H9 (cell line): ENCODE measurements at regions not wholly inside any gene's neighbourhood (a gene's known extent, or its start where the extent isn't known, plus 50 kb on each side); places are given as distances from the start of the nearest gene placed in this dataset.

Experiments
- DNase-seq: peaks from one replicate; pipeline ENCODE4 v3.0.0-alpha.2; 2017
- H2AFZ ChIP-seq: one replicate; pipeline ENCODE4 v1.6.1; 2013; ENCODE audit warnings: mild to moderate bottlenecking, low read length, control low read depth, moderate library complexity
- H2AK5ac ChIP-seq: 2 replicates; pipeline ENCODE4 v1.6.1; 2013; ENCODE audit warnings: low read length, control low read depth, mixed read lengths; ENCODE audit not compliant: insufficient read length
- H2BK120ac ChIP-seq: one replicate; pipeline ENCODE4 v1.6.1; 2013; ENCODE audit warnings: low read depth, mild to moderate bottlenecking, low read length, control low read depth, inconsistent platforms; ENCODE audit not compliant: poor library complexity, severe bottlenecking
- H2BK12ac ChIP-seq: 2 replicates; pipeline ENCODE4 v1.6.1; 2013; ENCODE audit warnings: low read length, control low read depth, mixed read lengths, low read depth; ENCODE audit not compliant: insufficient read length
- H2BK15ac ChIP-seq: 2 replicates; pipeline ENCODE4 v1.6.1; 2013; ENCODE audit warnings: low read depth, low read length, control low read depth
- H2BK20ac ChIP-seq: one replicate; pipeline ENCODE4 v1.6.1; 2013; ENCODE audit warnings: low read depth, mild to moderate bottlenecking, low read length, control low read depth, inconsistent platforms; ENCODE audit not compliant: poor library complexity, severe bottlenecking
- H2BK5ac ChIP-seq: 2 replicates; pipeline ENCODE4 v1.6.1; 2013; ENCODE audit warnings: low read length, control low read depth, mixed read lengths; ENCODE audit not compliant: insufficient read length
- H3K14ac ChIP-seq: 2 replicates; pipeline ENCODE4 v1.6.1; 2013; ENCODE audit warnings: low read length, control low read depth; ENCODE audit not compliant: insufficient read depth
- H3K18ac ChIP-seq: 2 replicates; pipeline ENCODE4 v1.6.1; 2013; ENCODE audit warnings: low read depth, mild to moderate bottlenecking, mixed read lengths, low read length, control low read depth; ENCODE audit not compliant: insufficient read length
- H3K23ac ChIP-seq: 2 replicates; pipeline ENCODE4 v1.6.1; 2013; ENCODE audit warnings: low read length, control low read depth, mixed read lengths, low read depth; ENCODE audit not compliant: insufficient read length
- H3K23me2 ChIP-seq: 2 replicates; pipeline ENCODE4 v1.6.1; 2013; ENCODE audit warnings: low read depth, mild to moderate bottlenecking, mixed read lengths, low read length, control low read depth; ENCODE audit not compliant: insufficient read length, poor library complexity, severe bottlenecking
- H3K27ac ChIP-seq: 2 replicates; pipeline ENCODE4 v1.5.1; 2013; ENCODE audit warnings: low read length, control low read depth, mixed read lengths, low read depth; ENCODE audit not compliant: insufficient read length
- H3K27me3 ChIP-seq: 2 replicates; pipeline ENCODE4 v1.6.1; 2013; ENCODE audit warnings: low read length, control low read depth, inconsistent platforms; ENCODE audit not compliant: insufficient read depth
- H3K4ac ChIP-seq: 2 replicates; pipeline ENCODE4 v1.6.1; 2013; ENCODE audit warnings: low read depth, mild to moderate bottlenecking, control low read depth, inconsistent platforms, low read length, moderate library complexity
- H3K4me1 ChIP-seq: 2 replicates; pipeline ENCODE4 v1.6.1; 2013; ENCODE audit warnings: low read length, control low read depth, inconsistent platforms; ENCODE audit not compliant: insufficient read depth
- H3K4me2 ChIP-seq: 2 replicates; pipeline ENCODE4 v1.6.1; 2013; ENCODE audit warnings: low read length, control low read depth, mixed read lengths; ENCODE audit not compliant: insufficient read length, insufficient read depth
- H3K56ac ChIP-seq: 2 replicates; pipeline ENCODE4 v1.6.1; 2013; ENCODE audit warnings: low read depth, mild to moderate bottlenecking, mixed read lengths, low read length, control low read depth; ENCODE audit not compliant: insufficient read length
- H3K79me1 ChIP-seq: 2 replicates; pipeline ENCODE4 v1.6.1; 2013; ENCODE audit warnings: low read depth, mild to moderate bottlenecking, moderate library complexity, low read length, control low read depth, inconsistent platforms; ENCODE audit not compliant: insufficient read depth, poor library complexity, severe bottlenecking
- H3K79me2 ChIP-seq: 2 replicates; pipeline ENCODE4 v1.6.1; 2013; ENCODE audit warnings: low read length, control low read depth, inconsistent platforms; ENCODE audit not compliant: insufficient read depth
- H3K9ac ChIP-seq: 2 replicates; pipeline ENCODE4 v1.6.1; 2013; ENCODE audit warnings: low read length, control low read depth, mixed read lengths; ENCODE audit not compliant: insufficient read length; ENCODE audit errors: extremely low read depth
- H3K9me3 ChIP-seq: one replicate; pipeline ENCODE4 v1.6.1; 2013; ENCODE audit warnings: low read depth, low read length, inconsistent platforms; ENCODE audit not compliant: control insufficient read depth
- H3T11ph ChIP-seq: one replicate; pipeline ENCODE4 v1.6.1; 2013; ENCODE audit warnings: mild to moderate bottlenecking, low read length, control low read depth, inconsistent platforms
- H4K20me1 ChIP-seq: one replicate; pipeline ENCODE4 v1.6.1; 2013; ENCODE audit not compliant: control insufficient read depth, insufficient read length, insufficient read depth
- H4K5ac ChIP-seq: 2 replicates; pipeline ENCODE4 v1.6.1; 2013; ENCODE audit warnings: low read depth, mild to moderate bottlenecking, mixed read lengths, low read length, control low read depth; ENCODE audit not compliant: insufficient read length
- H4K8ac ChIP-seq: replicated peaks from 2 replicates; pipeline ENCODE4 v1.6.1; 2013; ENCODE audit warnings: low read length, control low read depth, mixed read lengths, low read depth; ENCODE audit not compliant: insufficient read length
- H4K91ac ChIP-seq: 2 replicates; pipeline ENCODE4 v1.6.1; 2013; ENCODE audit warnings: low read depth, mild to moderate bottlenecking, moderate library complexity, mixed read lengths, low read length, control low read depth; ENCODE audit not compliant: insufficient read length
- H3K27ac Mint-ChIP-seq, 3 experiments: 2 replicates in 2 of 3; 3 replicates in 1 of 3; pipeline ENCODE4 v1.8.0; 2020 to 2021; ENCODE audit warnings: mixed read lengths in 3 of 3, mild to moderate bottlenecking in 1 of 3, moderate library complexity in 1 of 3
- H3K27me3 Mint-ChIP-seq: 2 replicates; pipeline ENCODE4 v1.8.0; 2021; ENCODE audit warnings: low read depth, mild to moderate bottlenecking, moderate library complexity, mixed read lengths
- H3K36me3 Mint-ChIP-seq, 3 experiments: 2 replicates in 2 of 3; 3 replicates in 1 of 3; pipeline ENCODE4 v1.8.0; 2020 to 2021; ENCODE audit warnings: low read depth in 3 of 3, mixed read lengths in 3 of 3; ENCODE audit not compliant: insufficient read depth in 1 of 3
- H3K4me1 Mint-ChIP-seq, 2 experiments: 2 replicates each; pipeline ENCODE4 v1.8.0; 2020; ENCODE audit warnings: mixed read lengths in 2 of 2
- H3K4me3 Mint-ChIP-seq, 2 experiments: 2 replicates in 1 of 2; 3 replicates in 1 of 2; pipeline ENCODE4 v1.8.0; 2020 to 2021; ENCODE audit warnings: mild to moderate bottlenecking in 2 of 2, mixed read lengths in 2 of 2, moderate library complexity in 1 of 2
- H3K9me3 Mint-ChIP-seq, 2 experiments: 2 replicates in 1 of 2; 3 replicates in 1 of 2; pipeline ENCODE4 v1.8.0; 2020; ENCODE audit warnings: mild to moderate bottlenecking in 2 of 2, mixed read lengths in 2 of 2, moderate library complexity in 1 of 2
- WGBS: extraction: QIAGEN DNeasy Blood & Tissue Kit; methylation state at CpG from one replicate; pipeline ENCODE4 v1.1.7; 2013; ENCODE audit warnings: missing lambda C conversion rate, low lambda C conversion rate, mixed read lengths; ENCODE audit not compliant: insufficient read length; ENCODE audit errors: extremely low coverage; 5-methylcytosine and 5-hydroxymethylcytosine counted together
- TF ChIP-seq, protein P1 (sequence below): fragments of 200-600 bp; sonication (generic); conservative IDR thresholded peaks from 3 replicates; pipeline ENCODE4 v1.8.0; 2021; ENCODE audit warnings: antibody characterized with exemption, mild to moderate bottlenecking

DNA sequence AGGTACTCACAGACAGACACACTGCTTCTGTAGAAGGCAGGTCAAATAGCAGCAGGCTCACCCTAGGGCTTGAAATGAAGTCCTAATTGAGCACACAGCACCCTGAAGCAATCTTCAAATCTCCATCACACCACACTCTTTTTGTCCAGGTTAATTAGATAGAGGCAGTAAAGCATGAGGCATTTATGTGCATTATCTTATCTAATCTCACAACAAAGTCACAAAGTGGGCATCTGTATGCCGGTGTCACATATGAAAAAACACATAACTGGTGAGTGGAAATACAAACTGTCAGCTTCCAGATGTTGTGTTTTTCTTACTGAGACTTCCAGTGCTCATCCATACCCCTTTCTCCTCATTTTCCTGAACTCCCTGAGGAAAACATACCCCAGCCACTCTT, 63.8 kb upstream of the NRBF2 start:
- Histone ChIP-seq H4K8ac (no peak overlapping the region), H4K91ac (no peak overlapping the region), H3K4me2 (no peak overlapping the region), H2BK120ac (no peak overlapping the region), H2AK5ac (no peak overlapping the region), H3K27ac (no peak overlapping the region), H3K56ac (no peak overlapping the region), H3T11ph (no peak overlapping the region), H4K5ac (no peak overlapping the region), H3K4ac (no peak overlapping the region), H2BK20ac (no peak overlapping the region), H3K4me1 (no peaks in the 10 kb centered on the region; the same call in 1 of the 2 replicates), H2AFZ (no peak overlapping the region), H2BK5ac (no peak overlapping the region), H3K27me3 (no peaks in the 10 kb centered on the region), H2BK15ac (no peak overlapping the region), H3K14ac (no peak overlapping the region), H2BK12ac (no peak overlapping the region), H3K18ac (no peak overlapping the region), H3K23me2 (no peaks in the 10 kb centered on the region), H3K79me1 (no peaks in the 10 kb centered on the region), H3K79me2 (no peaks in the 10 kb centered on the region), H3K9me3 (no peaks in the 10 kb centered on the region), H4K20me1 (no peaks in the 10 kb centered on the region), H3K9ac (no peak overlapping the region), H3K23ac (no peak overlapping the region)
- WGBS, result no CpG with 5 or more reads among the region's 1 CpG
- H3K27ac Mint-ChIP-seq, result no peak overlapping the region; a peak in 1 of 7 replicates
- H3K9me3 Mint-ChIP-seq, result no peaks in the 10 kb centered on the region
- TF ChIP-seq, protein P1, sequence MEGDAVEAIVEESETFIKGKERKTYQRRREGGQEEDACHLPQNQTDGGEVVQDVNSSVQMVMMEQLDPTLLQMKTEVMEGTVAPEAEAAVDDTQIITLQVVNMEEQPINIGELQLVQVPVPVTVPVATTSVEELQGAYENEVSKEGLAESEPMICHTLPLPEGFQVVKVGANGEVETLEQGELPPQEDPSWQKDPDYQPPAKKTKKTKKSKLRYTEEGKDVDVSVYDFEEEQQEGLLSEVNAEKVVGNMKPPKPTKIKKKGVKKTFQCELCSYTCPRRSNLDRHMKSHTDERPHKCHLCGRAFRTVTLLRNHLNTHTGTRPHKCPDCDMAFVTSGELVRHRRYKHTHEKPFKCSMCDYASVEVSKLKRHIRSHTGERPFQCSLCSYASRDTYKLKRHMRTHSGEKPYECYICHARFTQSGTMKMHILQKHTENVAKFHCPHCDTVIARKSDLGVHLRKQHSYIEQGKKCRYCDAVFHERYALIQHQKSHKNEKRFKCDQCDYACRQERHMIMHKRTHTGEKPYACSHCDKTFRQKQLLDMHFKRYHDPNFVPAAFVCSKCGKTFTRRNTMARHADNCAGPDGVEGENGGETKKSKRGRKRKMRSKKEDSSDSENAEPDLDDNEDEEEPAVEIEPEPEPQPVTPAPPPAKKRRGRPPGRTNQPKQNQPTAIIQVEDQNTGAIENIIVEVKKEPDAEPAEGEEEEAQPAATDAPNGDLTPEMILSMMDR, result no peak
- DNase-seq, result no peak
- H3K36me3 Mint-ChIP-seq, result no peaks in the 10 kb centered on the region
- H3K27me3 Mint-ChIP-seq, result no peaks in the 10 kb centered on the region; the same call in 1 of the 2 replicates
- H3K4me3 Mint-ChIP-seq, result no peak overlapping the region
- H3K4me1 Mint-ChIP-seq, result peaks cover 11 to 20% of the 10 kb centered on the region in 2 experiments
